Stimulated activated naive CD8-positive, alpha-beta T cell treated with anti-CD3 and anti-CD28 coated beads, Interleukin-15, Interleukin-2, amounts not matched to agents 100 U/mL and 50 U/mL, for 24 hours (primary cell): ENCODE measurements at regions not wholly inside any gene's neighbourhood (a gene's known extent, or its start where the extent isn't known, plus 50 kb on each side); places are given as distances from the start of the nearest gene placed in this dataset.
A peak's percentile ranks its signal among the peaks of the same experiment; 100 is the strongest.
"Not testable (repeated sequence)": the region's sequence is repeated elsewhere in the genome, so short reads cannot be mapped to it uniquely, and the experiment has no call there.

Source experiments
- ATAC-seq: fragments of 150-1000 bp; cut with Tn5 transposase; one replicate; pipeline ENCODE4 v1.10.0; 2021
- DNase-seq: peaks from one replicate; pipeline ENCODE4 v3.0.0; 2021

DNA sequence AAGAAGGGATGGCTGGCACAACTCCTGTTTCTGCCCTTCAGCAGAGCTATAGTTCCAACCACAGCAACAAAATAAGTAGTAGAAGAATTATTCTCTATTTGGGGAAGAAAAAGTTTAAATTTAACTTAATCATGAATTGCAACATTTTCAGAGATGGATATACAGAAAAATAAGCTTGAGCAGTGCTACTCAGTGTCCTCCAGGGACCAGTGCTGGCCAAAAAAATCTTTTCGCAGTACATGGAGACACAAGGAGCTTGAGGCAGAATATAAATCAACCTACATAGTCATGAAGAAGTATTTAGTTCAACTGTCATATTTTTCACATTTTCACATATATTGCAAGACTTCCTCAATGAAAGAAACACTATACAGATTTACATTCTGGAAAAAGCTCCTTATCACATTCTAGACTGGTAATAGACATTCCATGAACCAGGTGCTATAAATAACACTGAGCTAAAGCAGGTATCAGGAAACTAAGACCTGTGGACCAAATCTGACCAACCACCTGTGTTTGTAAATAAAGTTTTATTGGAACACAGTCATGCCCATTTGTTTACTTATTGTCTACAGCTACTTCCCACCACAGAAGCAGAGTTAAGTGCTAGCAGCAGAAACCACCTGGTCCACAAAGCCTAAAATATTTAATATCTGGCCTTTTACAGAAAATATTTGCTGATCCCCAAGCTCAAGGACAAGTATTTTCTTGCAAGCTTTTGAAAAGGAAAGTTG is 101.9 kb downstream of the RGS21 start:
- DNase-seq (no peak), ATAC-seq (no peak)

- ATAC-seq (no peak), DNase-seq (no peak)
Observed at GRCh38 chr1:192430644-192431043, 113.9 kb downstream of the RGS21 start.

DNA sequence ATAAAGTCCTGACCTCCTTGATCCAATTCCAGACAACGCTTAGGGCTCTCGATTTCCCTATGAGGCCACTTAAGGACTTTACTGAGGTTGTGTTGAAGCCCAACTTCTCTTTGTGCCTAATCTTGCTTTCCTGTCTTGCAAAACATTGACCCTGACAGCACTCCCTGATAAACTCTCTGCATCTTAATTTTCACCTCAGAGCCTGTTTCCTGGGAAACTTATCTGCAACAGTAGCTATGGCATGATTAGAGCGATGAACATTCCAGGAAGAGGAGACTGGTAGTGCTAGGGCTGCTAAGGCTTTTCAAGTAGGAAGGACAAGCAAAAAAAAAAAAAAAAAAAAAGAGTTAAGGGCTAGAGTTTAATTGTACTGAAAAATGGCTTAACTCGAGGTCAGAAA is 118.9 kb downstream of the RGS21 start:
- ATAC-seq, result no peak
- DNase-seq, result no peak

- ATAC-seq, result no peak
- no peak for DNase-seq
Observed at GRCh38 chr1:192436441-192437078, 119.8 kb downstream of the RGS21 start.

DNA sequence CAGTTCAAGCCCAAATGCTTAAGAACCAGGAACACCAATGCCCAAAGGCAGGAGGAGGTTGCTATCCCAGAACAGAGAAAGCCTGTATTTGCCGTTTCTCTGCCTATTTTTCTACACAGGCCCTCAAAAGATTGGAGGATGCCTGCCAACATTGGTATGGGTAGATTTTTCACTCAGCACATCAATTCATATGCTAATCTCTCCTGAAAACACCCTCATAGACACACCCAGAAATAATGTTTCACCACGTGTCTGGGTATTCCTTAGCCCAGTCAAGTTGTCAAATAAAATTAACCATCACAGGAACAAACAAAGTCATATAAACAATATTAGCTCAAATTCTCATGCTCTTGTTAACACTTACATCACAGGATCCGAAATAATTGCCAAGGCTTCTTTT is 121.9 kb downstream of the RGS21 start:
- DNase-seq (no peak), ATAC-seq (no peak)

GRCh38 chr1:192439373-192440025 is 122.7 kb downstream of the RGS21 start:
- ATAC-seq (no peak), DNase-seq (no peak)

- ATAC-seq, result no peak
- DNase-seq, result no peak
Observed at GRCh38 chr1:192441492-192441891, 124.7 kb downstream of the RGS21 start.

GRCh38 chr1:192442736-192443135 is 125.9 kb downstream of the RGS21 start:
- DNase-seq, result no peak
- ATAC-seq, result no peak

GRCh38 chr1:192443616-192444015 is 126.8 kb downstream of the RGS21 start:
- DNase-seq, result no peak
- ATAC-seq, result no peak

DNA sequence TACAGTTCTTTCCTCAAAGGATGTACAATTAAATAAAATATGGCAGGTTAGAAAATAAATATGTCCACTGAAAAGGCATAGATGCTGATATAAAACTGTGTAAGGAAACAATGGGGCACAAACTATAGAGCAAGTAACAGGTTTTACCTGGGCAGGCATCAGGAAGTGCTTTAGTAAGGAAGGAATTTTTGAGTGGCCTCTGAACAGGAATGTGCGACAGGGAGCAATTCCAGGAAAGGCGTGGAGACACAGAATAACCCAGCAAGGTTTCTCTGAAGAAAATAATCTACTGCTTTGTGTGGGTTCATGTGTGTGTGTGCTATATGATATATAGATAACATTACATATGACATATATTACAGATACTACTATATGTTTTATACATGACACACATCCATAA is 128.4 kb downstream of the RGS21 start:
- no peak for ATAC-seq
- no peak for DNase-seq

- ATAC-seq (no peak), DNase-seq (peak; percentile 61)
Observed at GRCh38 chr1:192445839-192446489, 129.2 kb downstream of the RGS21 start.

- DNase-seq (no peak), ATAC-seq (no peak)
Observed at GRCh38 chr1:192448026-192448578, 127.5 kb upstream of the RGS1 start.

GRCh38 chr1:192453360-192453992 is 122.1 kb upstream of the RGS1 start:
- DNase-seq (no peak), ATAC-seq (no peak)

- DNase-seq (no peak), ATAC-seq (no peak)
Observed at GRCh38 chr1:192459467-192459866, 116.1 kb upstream of the RGS1 start.

DNA sequence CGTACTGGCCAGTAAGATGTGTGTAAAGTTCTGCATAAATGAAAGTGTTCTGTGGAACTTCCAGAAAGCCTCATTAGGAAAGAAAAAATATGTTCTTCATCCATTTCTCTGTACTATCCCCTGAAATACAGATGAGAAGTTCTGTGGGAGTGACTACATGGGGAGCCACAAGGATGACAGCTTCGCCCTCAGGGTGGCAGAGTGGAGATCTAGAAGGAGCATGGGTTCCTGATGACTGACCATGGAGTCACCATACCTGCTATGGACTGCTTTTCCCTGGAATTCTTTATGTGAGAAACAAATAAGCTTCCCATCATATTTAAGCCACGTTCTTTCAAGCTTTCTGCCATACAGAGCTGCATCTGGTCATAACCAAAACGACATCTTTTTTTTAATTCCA is 113.9 kb upstream of the RGS1 start:
- no peak for DNase-seq
- no peak for ATAC-seq

GRCh38 chr1:192462616-192463015 is 113.0 kb upstream of the RGS1 start:
- ATAC-seq (no peak), DNase-seq (no peak)

GRCh38 chr1:192463661-192464060 is 111.9 kb upstream of the RGS1 start:
- ATAC-seq (no peak), DNase-seq (no peak)

DNA sequence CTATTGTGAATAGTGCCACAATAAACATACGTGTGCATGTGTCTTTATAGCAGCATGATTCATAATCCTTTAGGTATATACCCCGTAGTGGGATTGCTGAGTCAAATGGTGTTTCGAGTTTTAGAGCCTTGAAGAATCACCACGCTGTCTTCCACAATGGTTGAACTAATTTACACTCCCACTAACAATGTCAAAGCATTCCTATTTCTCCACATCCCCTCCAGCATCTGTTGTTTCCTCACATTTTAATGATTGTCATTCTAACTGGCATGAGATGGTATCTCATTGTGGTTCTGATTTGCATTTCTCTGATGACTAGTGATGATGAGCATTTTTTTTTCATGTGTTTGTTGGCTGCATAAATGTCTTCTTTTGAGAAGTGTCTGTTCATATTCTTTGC is 110.4 kb upstream of the RGS1 start:
- DNase-seq, ATAC-seq: not testable (repeated sequence)

DNA sequence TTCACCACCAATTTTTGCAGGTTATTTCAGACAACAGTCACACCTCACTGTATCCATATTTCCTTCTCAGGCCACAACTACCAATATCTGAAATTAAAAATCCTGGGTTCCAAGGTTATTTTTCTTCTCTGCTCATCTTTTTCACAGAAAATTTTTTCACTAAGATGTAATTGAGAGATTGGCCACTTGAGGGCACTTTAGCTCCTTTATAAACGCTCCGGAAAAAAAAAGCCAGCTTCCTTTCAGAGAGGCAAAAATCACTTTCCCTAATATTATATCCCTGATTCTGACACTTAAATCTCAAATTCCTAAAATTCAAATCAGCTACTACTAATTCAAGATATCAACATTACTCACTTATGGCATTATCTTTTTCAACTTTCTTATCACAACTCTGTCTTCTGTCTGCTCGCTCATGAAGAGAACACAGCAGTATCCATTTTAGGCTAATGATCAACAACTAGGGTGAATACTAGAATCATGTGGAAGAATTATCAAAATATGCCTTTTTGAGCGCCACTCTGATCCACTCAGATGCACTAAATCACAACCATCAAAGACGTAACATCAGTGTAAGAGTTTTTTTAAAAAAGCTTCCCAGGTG is 101.4 kb upstream of the RGS1 start:
- no peak for ATAC-seq
- DNase-seq, result no peak

- no peak for ATAC-seq
- DNase-seq, result no peak
Observed at GRCh38 chr1:192475329-192475728, 100.2 kb upstream of the RGS1 start.

DNA sequence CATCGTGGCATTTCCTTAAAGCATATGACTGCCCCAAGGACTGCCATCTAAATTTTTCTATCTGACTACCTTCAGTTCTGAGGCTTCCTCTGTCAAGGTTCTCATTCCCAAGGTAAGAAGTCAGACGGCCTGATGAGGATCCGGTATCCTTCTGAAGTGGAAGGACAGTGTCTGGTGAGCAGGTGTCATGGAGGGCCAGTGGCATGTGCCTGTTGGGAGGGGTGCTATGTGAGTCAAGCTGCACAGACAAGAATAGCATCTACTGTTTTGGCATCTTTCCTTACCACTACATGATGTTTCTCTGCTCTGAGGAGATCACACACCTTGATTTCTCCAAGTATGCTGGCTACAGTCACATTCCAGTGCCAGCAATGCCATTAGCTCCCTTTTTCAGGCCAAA is 99.6 kb upstream of the RGS1 start:
- no peak for ATAC-seq
- DNase-seq, result no peak

DNA sequence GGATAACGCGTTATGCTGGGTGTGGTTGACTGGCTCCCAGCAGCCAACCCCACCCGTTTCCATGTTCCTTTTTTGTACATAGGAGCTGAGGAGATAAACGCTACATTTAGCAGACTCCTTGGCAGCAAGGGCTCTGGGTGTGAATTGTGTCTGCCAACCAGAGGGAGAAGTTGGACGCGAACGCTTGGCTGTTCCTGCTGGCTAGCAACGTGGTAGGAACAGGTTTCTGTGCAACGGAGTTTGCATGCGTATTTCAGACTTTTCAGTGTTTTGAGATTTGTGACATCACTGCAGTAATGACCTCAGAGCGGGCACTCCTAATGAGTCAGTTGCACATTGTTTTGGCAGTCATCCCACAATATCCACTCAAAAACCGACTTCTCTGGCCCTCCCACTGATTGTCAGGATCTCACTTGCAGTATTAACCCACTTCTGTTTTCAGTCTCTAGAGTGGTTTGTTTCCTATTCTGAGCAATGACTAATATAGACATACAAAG is 98.7 kb upstream of the RGS1 start:
- ATAC-seq, result no peak
- no peak for DNase-seq
